SU-DHL-6 (cell line): ENCODE measurements at regions not wholly inside any gene's neighbourhood (a gene's known extent, or its start where the extent isn't known, plus 50 kb on each side); places are given as distances from the start of the nearest gene placed in this dataset.

Experiments used
- H2AFZ ChIP-seq: fragments of 200-600 bp; sonication (generic); 2 replicates; pipeline ENCODE4 v1.6.1; 2014; ENCODE audit warnings: low read depth, mild to moderate bottlenecking, moderate library complexity, mixed read lengths, antibody characterized with exemption, low read length; ENCODE audit not compliant: severe bottlenecking
- H3F3A ChIP-seq: fragments of 200-600 bp; shearing (Covaris generic); 2 replicates; pipeline ENCODE4 v1.6.0; 2016; ENCODE audit warnings: antibody characterized with exemption, mild to moderate bottlenecking; ENCODE audit not compliant: insufficient read depth
- H3K27ac ChIP-seq: fragments of 200-600 bp; sonication (generic); 2 replicates; pipeline ENCODE4 v1.5.1; 2016; ENCODE audit warnings: low read depth, mild to moderate bottlenecking, low read length, moderate library complexity, mixed read lengths
- H3K27me3 ChIP-seq: fragments of 200-600 bp; sonication (generic), shearing (Covaris generic); 2 replicates; pipeline ENCODE4 v1.6.0; 2014; ENCODE audit warnings: mild to moderate bottlenecking, low read length
- H3K36me3 ChIP-seq: fragments of 200-600 bp; sonication (generic); 2 replicates; pipeline ENCODE4 v1.6.1; 2014; ENCODE audit warnings: mild to moderate bottlenecking, low read length, mixed read lengths
- H3K4me2 ChIP-seq: fragments of 300-600, 200-600 bp; shearing (Covaris generic), sonication (generic); 2 replicates; pipeline ENCODE4 v1.6.0; 2014; ENCODE audit warnings: low read length, low read depth, mild to moderate bottlenecking; ENCODE audit not compliant: poor library complexity, severe bottlenecking
- H3K4me3 ChIP-seq: fragments of 200-600 bp; sonication (generic); 2 replicates; pipeline ENCODE4 v1.5.1; 2014; ENCODE audit warnings: antibody characterized with exemption, low read length, mild to moderate bottlenecking, mixed read lengths; ENCODE audit not compliant: insufficient read depth, poor library complexity, severe bottlenecking
- H3K79me2 ChIP-seq: fragments of 200-600 bp; sonication (generic); 2 replicates; pipeline ENCODE4 v1.6.1; 2014; ENCODE audit warnings: mild to moderate bottlenecking, low read length, moderate library complexity; ENCODE audit not compliant: insufficient read depth
- H3K9ac ChIP-seq: fragments of 200-600 bp; sonication (generic); 2 replicates; pipeline ENCODE4 v1.7.0; 2014; ENCODE audit warnings: mild to moderate bottlenecking, low read length
- H3K9me2 ChIP-seq: fragments of 200-600 bp; sonication (generic); replicated peaks from 2 replicates; pipeline ENCODE4 v1.6.1; 2014; ENCODE audit warnings: low read length; ENCODE audit not compliant: insufficient read depth
- H3K9me3 ChIP-seq: fragments of 200-600 bp; sonication (generic); 2 replicates; pipeline ENCODE4 v1.6.1; 2014; ENCODE audit warnings: low read length, mixed read lengths; ENCODE audit not compliant: insufficient read depth
- H4K20me1 ChIP-seq: fragments of 200-600 bp; sonication (generic); 2 replicates; pipeline ENCODE4 v1.6.1; 2014; ENCODE audit warnings: low read depth, mild to moderate bottlenecking, antibody characterized with exemption, low read length, moderate library complexity, mixed read lengths
- CTCF ChIP-seq: fragments of 200-600 bp; sonication (generic); IDR thresholded peaks from one replicate; pipeline ENCODE4 v1.5.1; 2017; ENCODE audit warnings: antibody characterized with exemption, mild to moderate bottlenecking, low read length, moderate library complexity; ENCODE audit not compliant: insufficient read depth, poor library complexity, severe bottlenecking
- EZH2phosphoT487 ChIP-seq: fragments of 200-600 bp; sonication (generic), shearing (Covaris generic); conservative IDR thresholded peaks from 2 replicates; pipeline ENCODE4 v1.6.1; 2018; ENCODE audit warnings: mild to moderate bottlenecking, antibody characterized with exemption, low read length, moderate library complexity, mixed read lengths

GRCh38 chr6:3940703-3941102 lies 91.5 kb downstream of the FAM50B start:
- Histone ChIP-seq H3F3A (no peaks in the 10 kb centered on the region), H3K4me2 (no peak overlapping the region), H4K20me1 (no peaks in the 10 kb centered on the region), H3K9ac (no peak overlapping the region), H3K9me2 (no peaks in the 10 kb centered on the region), H2AFZ (no peak overlapping the region), H3K9me3 (no peaks in the 10 kb centered on the region), H3K4me3 (no peak overlapping the region), H3K79me2 (no peaks in the 10 kb centered on the region), H3K36me3 (no peaks in the 10 kb centered on the region), H3K27ac (no peak overlapping the region), H3K27me3 (no peaks in the 10 kb centered on the region)
- no peak for TF ChIP-seq CTCF
- no peak for TF ChIP-seq EZH2phosphoT487

GRCh38 chr6:3943331-3943765 lies 94.2 kb downstream of the FAM50B start:
- H2AFZ ChIP-seq: no peak overlapping the region
- H3K36me3 ChIP-seq: no peaks in the 10 kb centered on the region
- no peaks in the 10 kb centered on the region for H4K20me1 ChIP-seq
- H3K4me3 ChIP-seq: no peak overlapping the region
- H3K9me3 ChIP-seq: no peaks in the 10 kb centered on the region
- H3K9ac ChIP-seq: no peak overlapping the region
- H3K9me2 ChIP-seq: no peaks in the 10 kb centered on the region
- H3K27me3 ChIP-seq: no peaks in the 10 kb centered on the region
- TF ChIP-seq CTCF: no peak
- no peak for TF ChIP-seq EZH2phosphoT487
- no peaks in the 10 kb centered on the region for H3F3A ChIP-seq
- no peak overlapping the region for H3K27ac ChIP-seq
- no peak overlapping the region for H3K4me2 ChIP-seq
- no peaks in the 10 kb centered on the region for H3K79me2 ChIP-seq

GRCh38 chr6:3944246-3944645 lies 95.1 kb downstream of the FAM50B start:
- Histone ChIP-seq H3K27me3 (no peaks in the 10 kb centered on the region), H3K27ac (no peak overlapping the region), H3K9me2 (no peaks in the 10 kb centered on the region), H3K9ac (no peak overlapping the region), H2AFZ (no peak overlapping the region), H3K79me2 (no peaks in the 10 kb centered on the region), H4K20me1 (no peaks in the 10 kb centered on the region), H3F3A (no peaks in the 10 kb centered on the region), H3K4me2 (no peak overlapping the region), H3K36me3 (no peaks in the 10 kb centered on the region), H3K4me3 (no peak overlapping the region), H3K9me3 (no peaks in the 10 kb centered on the region)
- TF ChIP-seq EZH2phosphoT487: no peak
- TF ChIP-seq CTCF: no peak
